Glutamatergic neuron (in vitro differentiated cells): ENCODE measurements at regions not wholly inside any gene's neighbourhood (a gene's known extent, or its start where the extent isn't known, plus 50 kb on each side); places are given as distances from the start of the nearest gene placed in this dataset.

ENCODE experiments used
- DNase-seq: peaks from one replicate; pipeline ENCODE4 v3.0.0; 2022
- H3K27ac Mint-ChIP-seq: one replicate; pipeline ENCODE4 v1.8.0; 2020; ENCODE audit warnings: mild to moderate bottlenecking, mixed read lengths, inconsistent platforms; ENCODE audit not compliant: unreplicated experiment
- H3K27me3 Mint-ChIP-seq: one replicate; pipeline ENCODE4 v1.8.0; 2020; ENCODE audit warnings: mild to moderate bottlenecking, moderate library complexity, mixed read lengths, inconsistent platforms; ENCODE audit not compliant: unreplicated experiment
- H3K36me3 Mint-ChIP-seq: one replicate; pipeline ENCODE4 v1.8.0; 2020; ENCODE audit warnings: mild to moderate bottlenecking, mixed read lengths, inconsistent platforms; ENCODE audit not compliant: unreplicated experiment
- H3K4me1 Mint-ChIP-seq: one replicate; pipeline ENCODE4 v1.8.0; 2020; ENCODE audit warnings: mild to moderate bottlenecking, low read depth, mixed read lengths, inconsistent platforms; ENCODE audit not compliant: unreplicated experiment
- H3K4me3 Mint-ChIP-seq: one replicate; pipeline ENCODE4 v1.8.0; 2020; ENCODE audit warnings: mild to moderate bottlenecking, mixed read lengths, inconsistent platforms; ENCODE audit not compliant: unreplicated experiment
- H3K9me3 Mint-ChIP-seq: one replicate; pipeline ENCODE4 v1.8.0; 2020; ENCODE audit warnings: mild to moderate bottlenecking, moderate library complexity, mixed read lengths, inconsistent platforms; ENCODE audit not compliant: unreplicated experiment
- CTCF ChIP-seq: fragments of 200-600 bp; sonication (generic); IDR thresholded peaks from one replicate; pipeline ENCODE4 v1.5.0; 2021; ENCODE audit not compliant: partially characterized antibody, unreplicated experiment

- no peak for TF ChIP-seq CTCF
- Mint-ChIP-seq H3K36me3 (no peaks in the 10 kb centered on the region), H3K27ac (no peak overlapping the region), H3K9me3 (peaks cover 4% of the 10 kb centered on the region), H3K27me3 (peaks cover 2% of the 10 kb centered on the region), H3K4me3 (no peak overlapping the region), H3K4me1 (no peaks in the 10 kb centered on the region)
- no peak for DNase-seq
Observed at GRCh38 chr12:115666168-115666567, 611.3 kb downstream of the MED13L start.

- Mint-ChIP-seq H3K27me3 (peaks cover 5% of the 10 kb centered on the region), H3K4me3 (no peak overlapping the region), H3K4me1 (no peaks in the 10 kb centered on the region), H3K27ac (no peak overlapping the region), H3K9me3 (no peaks in the 10 kb centered on the region), H3K36me3 (no peaks in the 10 kb centered on the region)
- TF ChIP-seq CTCF = no peak
- no peak for DNase-seq
Observed at GRCh38 chr12:115661112-115661511, 616.4 kb downstream of the MED13L start.

GRCh38 chr12:115660211-115660805 lies 617.2 kb downstream of the MED13L start:
- H3K27me3 Mint-ChIP-seq = peaks cover 5% of the 10 kb centered on the region
- no peak overlapping the region for H3K4me3 Mint-ChIP-seq
- H3K9me3 Mint-ChIP-seq = no peaks in the 10 kb centered on the region
- DNase-seq = no peak
- H3K4me1 Mint-ChIP-seq = no peaks in the 10 kb centered on the region
- no peak overlapping the region for H3K27ac Mint-ChIP-seq
- no peaks in the 10 kb centered on the region for H3K36me3 Mint-ChIP-seq
- no peak for TF ChIP-seq CTCF

- no peak for TF ChIP-seq CTCF
- H3K4me1 Mint-ChIP-seq = no peaks in the 10 kb centered on the region
- no peak for DNase-seq
- H3K9me3 Mint-ChIP-seq = no peaks in the 10 kb centered on the region
- H3K4me3 Mint-ChIP-seq = no peak overlapping the region
- no peak overlapping the region for H3K27ac Mint-ChIP-seq
- no peaks in the 10 kb centered on the region for H3K36me3 Mint-ChIP-seq
- H3K27me3 Mint-ChIP-seq = peaks cover 5% of the 10 kb centered on the region
Observed at GRCh38 chr12:115659422-115659821, 618.1 kb downstream of the MED13L start.

- Mint-ChIP-seq H3K36me3 (no peaks in the 10 kb centered on the region), H3K9me3 (no peaks in the 10 kb centered on the region), H3K4me3 (no peak overlapping the region), H3K27me3 (peaks cover 5% of the 10 kb centered on the region), H3K27ac (no peak overlapping the region), H3K4me1 (no peaks in the 10 kb centered on the region)
- DNase-seq = no peak
- no peak for TF ChIP-seq CTCF
Observed at GRCh38 chr12:115657081-115658013, 620.1 kb downstream of the MED13L start.
